SIG-M5 treated with dmso at 0.1 percent for 504 hours (cell line): ENCODE measurements at regions not wholly inside any gene's neighbourhood (a gene's known extent, or its start where the extent isn't known, plus 50 kb on each side); places are given as distances from the start of the nearest gene placed in this dataset.
"Not testable (repeated sequence)": the region's sequence is repeated elsewhere in the genome, so short reads cannot be mapped to it uniquely, and the experiment has no call there.

Source experiments
- DNase-seq: peaks from one replicate; lab custom pipeline; 2025; ENCODE audit not compliant: unreplicated experiment; lab: John Stamatoyannopoulos, UW

GRCh38 chr2:14904378-14904777, 271.9 kb downstream of the LRATD1 start:
- not testable (repeated sequence) for DNase-seq

DNA sequence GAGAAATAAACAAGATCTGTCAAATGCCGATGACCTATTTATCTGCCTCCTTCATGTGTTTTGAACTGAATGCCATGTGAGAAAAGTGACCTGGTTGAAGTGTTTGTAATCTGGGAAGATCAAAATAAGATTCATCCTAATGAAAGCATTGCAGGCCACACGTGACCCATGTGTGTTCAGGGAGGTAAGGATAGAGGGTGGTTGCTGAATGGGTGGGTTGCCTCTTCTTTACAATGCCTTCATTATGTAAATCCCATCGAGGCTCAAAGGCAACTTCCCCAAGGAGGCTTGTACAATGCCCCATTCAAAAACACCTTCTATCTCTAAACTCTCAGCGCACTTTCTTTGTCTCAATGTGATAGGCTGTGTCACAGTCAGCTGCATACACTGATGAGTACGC, 273.1 kb downstream of the LRATD1 start:
- no peak for DNase-seq

DNA sequence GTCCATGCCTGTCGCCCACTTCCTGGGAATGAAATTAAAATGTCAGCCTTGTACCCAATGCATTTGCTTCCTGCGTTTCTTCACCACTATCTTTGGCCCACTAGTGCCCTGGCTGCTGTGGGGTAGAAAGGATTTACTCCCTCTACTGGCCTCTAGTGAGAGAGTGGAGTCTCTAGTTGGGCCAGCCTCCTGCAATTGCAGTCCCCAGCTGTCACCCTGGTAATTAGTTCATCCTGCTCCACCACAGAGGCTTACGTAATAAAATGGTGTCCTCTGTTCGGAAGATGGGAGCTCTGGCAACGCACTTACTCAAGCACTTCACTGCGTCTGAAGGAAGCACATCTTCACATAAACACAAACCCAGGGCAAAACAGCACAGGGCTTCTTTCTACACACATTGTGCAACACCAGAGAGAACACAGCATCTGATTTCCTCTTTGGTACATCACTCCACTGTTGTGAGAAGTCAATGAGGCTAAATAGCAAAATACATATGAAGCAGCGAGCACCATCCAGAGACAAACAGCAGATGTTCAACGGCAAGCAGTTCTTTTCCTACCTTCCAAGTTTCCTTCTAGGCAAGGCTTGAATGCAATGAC, 274.6 kb downstream of the LRATD1 start:
- DNase-seq: peak; percentile 61

GRCh38 chr2:14909795-14910194, 277.3 kb downstream of the LRATD1 start:
- no peak for DNase-seq

GRCh38 chr2:14910654-14911053, 278.1 kb downstream of the LRATD1 start:
- DNase-seq: no peak

DNA sequence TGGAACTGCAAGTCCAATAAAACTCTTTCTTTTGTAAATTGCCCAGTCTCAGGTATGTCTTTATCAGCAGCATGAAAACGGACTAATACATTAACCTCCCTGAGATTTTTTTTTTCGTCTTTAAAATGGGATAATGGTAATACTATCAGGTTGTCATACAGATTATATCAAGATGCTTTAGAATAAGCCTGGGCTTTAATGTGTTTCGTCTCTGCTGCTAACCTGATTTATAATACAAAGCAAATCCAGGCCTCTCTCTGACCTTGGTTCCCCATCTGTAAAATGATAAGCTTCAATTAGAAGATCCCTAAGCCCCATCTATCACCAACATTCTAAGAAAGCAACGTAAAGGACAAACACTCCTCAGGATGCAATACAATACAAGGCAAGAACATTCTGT, 283.5 kb downstream of the LRATD1 start:
- no peak for DNase-seq

GRCh38 chr2:14923820-14924580, 291.5 kb downstream of the LRATD1 start:
- DNase-seq: no peak

- DNase-seq: no peak
Observed at GRCh38 chr2:14925471-14925870, 293.0 kb downstream of the LRATD1 start.

GRCh38 chr2:14927021-14927564, 294.6 kb downstream of the LRATD1 start:
- peak; percentile 13 for DNase-seq

GRCh38 chr2:14928056-14928455, 295.5 kb downstream of the LRATD1 start:
- no peak for DNase-seq

DNA sequence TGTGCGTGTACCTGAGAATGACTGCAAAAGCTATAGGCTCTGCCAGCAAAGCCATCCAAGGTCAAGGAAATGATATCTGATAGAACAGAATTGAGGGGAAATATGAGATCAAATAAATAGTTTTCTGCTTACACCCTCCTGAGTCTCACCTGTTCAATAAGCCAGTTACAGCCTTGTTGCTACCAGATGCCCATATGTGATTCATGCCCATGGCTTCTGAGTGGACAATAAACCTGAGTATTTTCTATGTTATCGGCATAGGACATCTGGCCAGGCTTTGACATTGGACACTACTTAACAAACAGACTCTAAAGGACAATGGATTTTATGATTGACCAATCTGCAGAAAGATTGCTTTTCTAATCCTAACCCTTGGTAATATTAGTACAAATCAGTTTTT, 297.9 kb downstream of the LRATD1 start:
- no peak for DNase-seq

DNA sequence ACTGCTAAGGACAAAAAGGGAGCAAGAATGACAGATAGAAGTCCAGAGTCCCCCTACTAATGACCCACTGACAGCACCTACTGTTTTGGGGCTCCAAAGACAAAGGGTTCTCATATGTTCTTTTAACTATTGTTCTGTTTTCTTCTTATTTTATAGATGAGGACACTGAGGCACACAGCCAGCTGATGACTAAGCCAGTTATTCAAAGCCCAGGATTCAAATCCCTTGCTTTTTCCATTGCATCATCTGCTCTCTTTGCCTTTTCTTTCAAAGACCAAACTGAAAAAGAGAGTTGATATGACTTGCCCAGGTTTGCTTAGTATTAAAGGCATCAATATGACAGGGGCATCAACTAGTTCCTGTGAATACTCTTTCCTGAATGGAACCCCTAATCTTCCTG, 299.8 kb downstream of the LRATD1 start:
- DNase-seq: no peak

DNA sequence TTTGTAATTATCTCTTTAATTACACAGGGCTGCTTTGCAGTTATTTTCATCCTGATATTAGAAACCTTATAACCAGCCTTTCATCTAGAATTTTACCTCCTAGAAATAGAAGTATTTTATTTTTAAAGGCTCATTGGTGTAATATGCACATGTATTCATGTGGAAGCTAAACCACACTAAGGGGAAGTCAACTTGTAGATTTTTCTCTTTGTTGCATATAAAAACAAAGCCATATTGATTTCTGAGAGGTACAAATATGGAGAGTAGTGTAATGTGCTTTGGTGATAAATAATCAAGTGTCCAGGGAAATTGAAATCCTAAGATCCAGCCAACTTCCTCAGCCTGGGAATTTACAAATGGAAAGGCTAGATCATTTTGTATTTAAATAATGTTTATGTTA, 301.2 kb downstream of the LRATD1 start:
- DNase-seq: no peak

GRCh38 chr2:14936426-14936825, 303.9 kb downstream of the LRATD1 start:
- DNase-seq: no peak

DNA sequence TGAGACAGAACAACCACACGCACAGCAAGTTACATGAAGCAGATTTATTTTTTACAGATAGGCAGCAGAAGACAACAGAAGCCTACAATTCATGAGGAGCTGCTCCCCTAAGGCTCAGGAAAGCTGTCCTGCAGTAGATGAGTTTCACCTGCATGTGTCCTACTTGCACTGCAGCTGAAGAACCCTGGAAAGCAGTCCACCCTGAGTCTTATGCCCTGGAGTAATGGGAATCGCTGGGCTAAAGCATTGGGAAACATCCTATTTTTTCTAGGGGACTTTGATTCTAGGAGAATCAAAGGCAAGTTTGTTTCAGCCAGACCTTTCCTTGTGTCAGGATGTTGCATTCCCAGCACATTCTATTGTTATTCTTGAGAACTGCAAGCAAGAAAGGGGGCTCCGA, 304.8 kb downstream of the LRATD1 start:
- DNase-seq: no peak

GRCh38 chr2:14941151-14941631, 308.7 kb downstream of the LRATD1 start:
- DNase-seq: no peak

DNA sequence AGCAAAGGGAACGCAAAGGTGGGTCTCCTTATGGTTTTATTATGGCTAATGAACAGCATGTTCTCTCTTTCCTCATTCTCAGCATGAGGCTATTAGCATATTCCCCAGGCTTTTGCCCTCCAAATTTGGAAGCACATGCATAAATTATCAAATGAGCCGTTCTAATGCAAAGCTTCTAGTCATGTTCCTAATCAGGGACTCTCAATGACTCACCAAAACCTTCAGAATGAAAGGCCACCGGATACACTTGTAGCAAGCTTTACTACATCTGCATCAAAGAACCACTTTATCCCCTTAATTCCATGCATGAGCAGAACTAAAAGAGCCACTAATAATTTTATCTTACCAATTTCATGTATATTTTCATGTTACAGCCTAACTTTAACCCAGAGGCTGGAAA, 310.5 kb downstream of the LRATD1 start:
- DNase-seq: no peak

GRCh38 chr2:14944562-14945346, 312.2 kb downstream of the LRATD1 start:
- DNase-seq: peak; percentile 13

GRCh38 chr2:14951569-14952285, 319.2 kb downstream of the LRATD1 start:
- DNase-seq: no peak

- DNase-seq: no peak
Observed at GRCh38 chr2:14952400-14952963, 320.0 kb downstream of the LRATD1 start.
